Body of pancreas (tissue), 4 donors: ENCODE measurements at regions not wholly inside any gene's neighbourhood (a gene's known extent, or its start where the extent isn't known, plus 50 kb on each side); places are given as distances from the start of the nearest gene placed in this dataset.

Experiments
- POLR2A ChIP-seq, 3 donors: fragments of 450-650 bp; IDR thresholded peaks; one replicate each; pipeline ENCODE4 v1.6.1; 2016; ENCODE audit warnings: antibody characterized with exemption in 3 of 3, mild to moderate bottlenecking in 2 of 3
- TF ChIP-seq, protein P1 (sequence below), 7 experiments: fragments of 450-650 bp in 4 of 7; fragments of 200-600 bp in 3 of 7; sonication (generic) in 3 of 7; IDR thresholded peaks; one replicate each; pipeline ENCODE4 v1.5.1; 2016 to 2019; ENCODE audit warnings: antibody characterized with exemption in 7 of 7

DNA sequence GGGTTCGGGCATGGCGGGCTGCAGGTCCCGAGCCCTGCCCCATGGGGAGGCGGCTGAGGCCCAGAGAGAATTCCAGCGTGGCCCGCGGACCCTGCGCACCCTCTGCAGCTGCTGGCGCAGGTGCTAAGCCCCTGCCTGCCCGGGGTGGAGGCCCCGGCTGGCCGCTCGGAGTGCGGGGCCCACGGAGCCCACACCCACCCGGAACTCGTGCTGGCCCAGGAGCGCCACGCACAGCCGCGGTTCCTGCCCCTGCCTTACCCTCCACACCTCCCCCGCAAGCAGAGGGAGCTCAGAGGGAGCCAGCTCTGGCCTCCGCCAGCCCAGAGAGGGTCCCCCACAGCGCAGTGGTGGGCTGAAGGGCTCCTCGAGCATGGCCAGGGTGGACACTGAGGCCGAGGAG lies 75.3 kb downstream of the MRPS30 start:
- TF ChIP-seq, protein P1, sequence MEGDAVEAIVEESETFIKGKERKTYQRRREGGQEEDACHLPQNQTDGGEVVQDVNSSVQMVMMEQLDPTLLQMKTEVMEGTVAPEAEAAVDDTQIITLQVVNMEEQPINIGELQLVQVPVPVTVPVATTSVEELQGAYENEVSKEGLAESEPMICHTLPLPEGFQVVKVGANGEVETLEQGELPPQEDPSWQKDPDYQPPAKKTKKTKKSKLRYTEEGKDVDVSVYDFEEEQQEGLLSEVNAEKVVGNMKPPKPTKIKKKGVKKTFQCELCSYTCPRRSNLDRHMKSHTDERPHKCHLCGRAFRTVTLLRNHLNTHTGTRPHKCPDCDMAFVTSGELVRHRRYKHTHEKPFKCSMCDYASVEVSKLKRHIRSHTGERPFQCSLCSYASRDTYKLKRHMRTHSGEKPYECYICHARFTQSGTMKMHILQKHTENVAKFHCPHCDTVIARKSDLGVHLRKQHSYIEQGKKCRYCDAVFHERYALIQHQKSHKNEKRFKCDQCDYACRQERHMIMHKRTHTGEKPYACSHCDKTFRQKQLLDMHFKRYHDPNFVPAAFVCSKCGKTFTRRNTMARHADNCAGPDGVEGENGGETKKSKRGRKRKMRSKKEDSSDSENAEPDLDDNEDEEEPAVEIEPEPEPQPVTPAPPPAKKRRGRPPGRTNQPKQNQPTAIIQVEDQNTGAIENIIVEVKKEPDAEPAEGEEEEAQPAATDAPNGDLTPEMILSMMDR (IDR thresholded peaks at IDR 0.05), result no peak
- no peak for TF ChIP-seq POLR2A (IDR thresholded peaks at IDR 0.05)
